ENCODE measurements at regions not wholly inside any gene's neighbourhood (a gene's known extent, or its start where the extent isn't known, plus 50 kb on each side); places are given as distances from the start of the nearest gene placed in this dataset.

DNA sequence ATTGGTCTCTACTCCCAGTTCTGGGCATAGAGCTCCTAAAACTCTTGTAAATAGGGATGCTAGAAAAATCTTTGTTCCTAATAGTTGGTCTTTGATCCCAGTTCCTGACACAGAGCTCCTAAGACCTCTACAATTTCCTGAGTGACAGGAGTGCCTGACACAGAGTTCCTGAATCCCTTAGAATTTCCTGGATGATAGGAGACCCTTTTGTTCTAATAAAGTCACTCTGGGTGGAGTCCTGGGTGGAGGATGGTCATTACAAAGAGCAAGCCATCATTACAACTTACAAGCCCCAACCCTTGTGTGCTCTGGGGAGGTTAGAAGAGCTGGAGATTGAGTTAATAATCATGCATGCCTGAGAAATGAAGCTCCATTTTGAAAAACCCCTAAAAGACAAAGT is 58.4 kb downstream of the ZZZ3 start:
- TF ChIP-seq, protein P1, sequence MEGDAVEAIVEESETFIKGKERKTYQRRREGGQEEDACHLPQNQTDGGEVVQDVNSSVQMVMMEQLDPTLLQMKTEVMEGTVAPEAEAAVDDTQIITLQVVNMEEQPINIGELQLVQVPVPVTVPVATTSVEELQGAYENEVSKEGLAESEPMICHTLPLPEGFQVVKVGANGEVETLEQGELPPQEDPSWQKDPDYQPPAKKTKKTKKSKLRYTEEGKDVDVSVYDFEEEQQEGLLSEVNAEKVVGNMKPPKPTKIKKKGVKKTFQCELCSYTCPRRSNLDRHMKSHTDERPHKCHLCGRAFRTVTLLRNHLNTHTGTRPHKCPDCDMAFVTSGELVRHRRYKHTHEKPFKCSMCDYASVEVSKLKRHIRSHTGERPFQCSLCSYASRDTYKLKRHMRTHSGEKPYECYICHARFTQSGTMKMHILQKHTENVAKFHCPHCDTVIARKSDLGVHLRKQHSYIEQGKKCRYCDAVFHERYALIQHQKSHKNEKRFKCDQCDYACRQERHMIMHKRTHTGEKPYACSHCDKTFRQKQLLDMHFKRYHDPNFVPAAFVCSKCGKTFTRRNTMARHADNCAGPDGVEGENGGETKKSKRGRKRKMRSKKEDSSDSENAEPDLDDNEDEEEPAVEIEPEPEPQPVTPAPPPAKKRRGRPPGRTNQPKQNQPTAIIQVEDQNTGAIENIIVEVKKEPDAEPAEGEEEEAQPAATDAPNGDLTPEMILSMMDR (IDR thresholded peaks at IDR 0.05) = no peak
- TF ChIP-seq POLR2A (IDR thresholded peaks at IDR 0.05) = no peak

All from esophagus squamous epithelium (tissue), 4 donors.